HEK293T (cell line): ENCODE measurements at regions not wholly inside any gene's neighbourhood (a gene's known extent, or its start where the extent isn't known, plus 50 kb on each side); places are given as distances from the start of the nearest gene placed in this dataset.

Experiments used
- BHLHE40 ChIP-seq: fragments of 450-650 bp; IDR thresholded peaks from 2 replicates; pipeline ENCODE4 v1.6.1; 2016; ENCODE audit warnings: mild to moderate bottlenecking, moderate library complexity, borderline replicate concordance
- L3MBTL2 ChIP-seq: fragments of 450-650 bp; conservative IDR thresholded peaks from 2 replicates; pipeline ENCODE4 v1.6.1; 2016; ENCODE audit warnings: mild to moderate bottlenecking

DNA sequence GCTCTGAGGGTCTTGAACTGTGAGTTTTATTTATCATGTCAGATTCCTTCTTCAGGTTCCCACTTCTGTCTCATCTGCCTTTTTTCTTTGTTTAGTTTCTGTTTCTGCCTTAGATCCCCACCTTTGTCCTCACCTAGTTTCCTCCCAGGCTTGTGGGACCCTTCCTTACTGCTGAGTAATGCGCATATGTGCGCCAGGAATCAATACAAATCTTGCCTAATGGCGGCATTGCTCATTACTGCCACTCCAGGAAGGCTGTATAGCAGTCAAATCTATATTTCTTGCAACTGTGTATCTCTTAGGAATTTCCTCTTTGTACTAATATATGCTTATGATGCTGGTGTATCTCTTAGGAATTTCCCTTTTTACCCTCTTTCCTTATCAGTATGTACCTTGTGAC is 465.4 kb downstream of the DMRT2 start:
- TF ChIP-seq L3MBTL2: no peak
- TF ChIP-seq BHLHE40: no peak
